ENCODE measurements at regions not wholly inside any gene's neighbourhood (a gene's known extent, or its start where the extent isn't known, plus 50 kb on each side); places are given as distances from the start of the nearest gene placed in this dataset.
"Not testable (repeated sequence)": the region's sequence is repeated elsewhere in the genome, so short reads cannot be mapped to it uniquely, and the experiment has no call there.

GRCh38 chr12:9543341-9543740, 64.4 kb downstream of the KLRB1 start:
- not testable (repeated sequence) for H3K27me3 Mint-ChIP-seq (ENCODE audit: low read depth); H3K4me3 Mint-ChIP-seq

DNA sequence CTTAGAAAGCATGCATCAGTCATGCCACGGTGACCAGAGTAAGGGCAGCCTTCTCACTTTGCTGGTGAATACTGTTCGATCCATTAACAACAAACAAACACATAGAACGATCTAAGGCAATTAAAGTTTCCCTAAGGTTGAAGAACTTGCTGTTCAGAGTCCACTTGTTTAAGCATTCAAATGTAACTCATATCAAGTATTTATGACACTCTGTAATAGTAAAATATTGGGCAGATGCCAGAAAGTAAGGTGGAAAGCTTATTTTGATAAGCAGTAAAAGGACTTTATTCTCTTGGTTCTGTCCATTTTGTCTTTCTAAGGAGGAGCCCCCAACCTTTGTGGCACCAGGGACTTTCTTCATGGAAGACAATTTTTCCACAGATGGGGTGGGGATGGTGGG, 64.9 kb downstream of the KLRB1 start:
- not testable (repeated sequence) for H3K9me3 Mint-ChIP-seq

More at GRCh38 chr12:9543341-9543740, 64.4 kb downstream of the KLRB1 start:
- not testable (repeated sequence) for H3K9me3 Mint-ChIP-seq; H3K36me3 Mint-ChIP-seq; DNase-seq (ENCODE audit: low spot score in 2 of 2, unreplicated experiment in 2 of 2); H3K27ac Mint-ChIP-seq
- H3K4me1 Mint-ChIP-seq: peaks cover 12% of the 10 kb centered on the region

GRCh38 chr12:9515925-9516324, 91.8 kb downstream of the KLRB1 start:
- H3K27me3 Mint-ChIP-seq (ENCODE audit: low read depth); H3K9me3 Mint-ChIP-seq; H3K27ac Mint-ChIP-seq; H3K36me3 Mint-ChIP-seq; DNase-seq (ENCODE audit: low spot score in 2 of 2, unreplicated experiment in 2 of 2); H3K4me1 Mint-ChIP-seq; H3K4me3 Mint-ChIP-seq: not testable (repeated sequence)

More for the DNA sequence above, 64.9 kb downstream of the KLRB1 start:
- H3K27me3 Mint-ChIP-seq (ENCODE audit: low read depth); H3K4me3 Mint-ChIP-seq; H3K36me3 Mint-ChIP-seq; DNase-seq (ENCODE audit: low spot score in 2 of 2, unreplicated experiment in 2 of 2); H3K27ac Mint-ChIP-seq: not testable (repeated sequence)
- H3K4me1 Mint-ChIP-seq: peaks cover 12% of the 10 kb centered on the region

- H3K27me3 Mint-ChIP-seq (ENCODE audit: low read depth); H3K36me3 Mint-ChIP-seq; H3K27ac Mint-ChIP-seq; DNase-seq (ENCODE audit: low spot score in 2 of 2, unreplicated experiment in 2 of 2); H3K9me3 Mint-ChIP-seq; H3K4me1 Mint-ChIP-seq; H3K4me3 Mint-ChIP-seq: not testable (repeated sequence)
Measured at GRCh38 chr12:9512695-9513094, 95.0 kb downstream of the KLRB1 start.

GRCh38 chr12:9510392-9511011, 97.2 kb downstream of the KLRB1 start:
- DNase-seq (ENCODE audit: low spot score in 2 of 2, unreplicated experiment in 2 of 2); H3K9me3 Mint-ChIP-seq; H3K4me3 Mint-ChIP-seq; H3K4me1 Mint-ChIP-seq; H3K27me3 Mint-ChIP-seq (ENCODE audit: low read depth); H3K36me3 Mint-ChIP-seq; H3K27ac Mint-ChIP-seq: not testable (repeated sequence)

DNA sequence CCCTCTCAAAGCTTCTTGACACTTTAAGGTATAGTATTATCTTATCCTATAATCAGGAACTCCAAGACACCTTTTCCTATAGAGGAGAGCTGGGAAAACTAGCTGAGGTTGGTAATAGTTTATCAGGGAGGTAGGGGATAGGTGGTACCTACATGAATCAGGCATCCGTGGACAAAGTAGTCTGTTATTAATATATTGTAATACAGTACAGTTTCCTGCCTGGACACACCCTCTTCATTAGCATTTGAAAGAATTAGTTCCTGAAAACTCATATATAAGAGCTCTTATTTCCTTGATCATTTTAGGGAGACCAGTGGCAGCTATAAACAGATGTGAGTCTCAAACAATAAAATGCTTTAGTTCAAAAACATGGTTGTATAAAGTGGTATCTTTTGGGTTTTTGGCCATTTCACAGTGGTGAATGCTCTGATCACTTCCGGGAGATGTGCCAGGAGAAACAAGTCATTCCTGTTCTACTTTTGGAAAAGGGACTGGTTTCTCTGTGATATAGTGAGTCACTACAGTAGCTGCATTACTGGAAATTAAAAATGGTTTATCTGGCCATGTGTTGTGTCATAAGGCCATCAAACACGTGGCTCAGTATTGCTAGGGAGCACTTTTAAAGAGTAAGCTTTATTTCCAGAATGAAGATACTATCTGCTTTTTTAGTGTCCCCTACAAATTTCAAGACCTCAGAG, 98.1 kb downstream of the KLRB1 start:
- no peak for DNase-seq (ENCODE audit: low spot score in 2 of 2, unreplicated experiment in 2 of 2)
- Mint-ChIP-seq H3K27ac (no peak overlapping the region), H3K9me3 (no peaks in the 10 kb centered on the region), H3K4me3 (no peak overlapping the region), H3K27me3 (ENCODE audit: low read depth) (no peaks in the 10 kb centered on the region), H3K4me1 (no peaks in the 10 kb centered on the region), H3K36me3 (no peaks in the 10 kb centered on the region)
- TF ChIP-seq CTCF (IDR thresholded peaks at IDR 0.05; ENCODE audit: unreplicated experiment): no peak

DNA sequence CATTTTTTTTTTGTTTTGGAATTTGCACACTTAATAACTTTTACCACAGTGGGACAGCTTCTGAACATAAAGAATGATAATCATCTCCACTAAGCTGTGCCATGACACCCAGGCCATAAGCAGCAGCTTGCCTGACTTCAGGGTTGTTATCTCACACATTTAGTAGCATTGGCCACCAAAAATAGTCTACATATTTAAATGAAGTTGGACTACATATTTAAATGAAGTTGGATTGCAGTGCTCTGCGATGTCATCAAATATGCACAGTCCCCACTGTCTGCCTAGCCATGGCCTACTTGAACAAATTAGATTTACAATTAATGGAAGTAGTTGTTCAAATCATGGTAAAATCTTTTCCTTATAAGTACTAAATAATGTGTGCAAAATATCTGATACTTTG, 101.0 kb downstream of the KLRB1 start:
- Mint-ChIP-seq H3K27me3 (ENCODE audit: low read depth) (no peaks in the 10 kb centered on the region), H3K27ac (no peak overlapping the region), H3K4me1 (no peaks in the 10 kb centered on the region), H3K9me3 (no peaks in the 10 kb centered on the region), H3K36me3 (no peaks in the 10 kb centered on the region), H3K4me3 (no peak overlapping the region)
- no peak for TF ChIP-seq CTCF (IDR thresholded peaks at IDR 0.05; ENCODE audit: unreplicated experiment)
- no peak for DNase-seq (ENCODE audit: low spot score in 2 of 2, unreplicated experiment in 2 of 2)

DNA sequence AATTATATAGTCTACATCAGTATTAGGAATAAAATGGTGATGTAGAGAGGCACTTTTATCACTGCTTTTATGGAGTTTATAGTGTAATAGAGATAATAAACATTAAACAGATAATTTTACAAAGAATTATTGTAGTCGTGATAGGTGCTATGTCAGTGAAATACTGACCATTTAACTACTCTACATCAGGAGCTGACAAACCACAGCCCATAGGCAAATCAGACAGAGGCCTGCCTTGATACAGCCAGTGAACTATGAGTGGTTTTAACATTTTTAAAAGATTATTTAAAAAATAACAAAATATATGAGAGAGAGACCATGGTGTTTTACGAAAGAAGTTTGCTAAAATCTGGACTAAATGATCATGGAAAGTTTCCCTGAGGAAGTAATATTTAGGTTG, 104.3 kb downstream of the KLRB1 start:
- H3K27me3 Mint-ChIP-seq (ENCODE audit: low read depth); H3K4me1 Mint-ChIP-seq; H3K9me3 Mint-ChIP-seq; H3K4me3 Mint-ChIP-seq; H3K36me3 Mint-ChIP-seq; H3K27ac Mint-ChIP-seq; DNase-seq (ENCODE audit: low spot score in 2 of 2, unreplicated experiment in 2 of 2): not testable (repeated sequence)

- not testable (repeated sequence) for H3K9me3 Mint-ChIP-seq; H3K36me3 Mint-ChIP-seq; H3K27me3 Mint-ChIP-seq (ENCODE audit: low read depth); H3K4me3 Mint-ChIP-seq; DNase-seq (ENCODE audit: low spot score in 2 of 2, unreplicated experiment in 2 of 2); H3K4me1 Mint-ChIP-seq; H3K27ac Mint-ChIP-seq
Measured at GRCh38 chr12:9502845-9503244, 104.9 kb downstream of the KLRB1 start.

DNA sequence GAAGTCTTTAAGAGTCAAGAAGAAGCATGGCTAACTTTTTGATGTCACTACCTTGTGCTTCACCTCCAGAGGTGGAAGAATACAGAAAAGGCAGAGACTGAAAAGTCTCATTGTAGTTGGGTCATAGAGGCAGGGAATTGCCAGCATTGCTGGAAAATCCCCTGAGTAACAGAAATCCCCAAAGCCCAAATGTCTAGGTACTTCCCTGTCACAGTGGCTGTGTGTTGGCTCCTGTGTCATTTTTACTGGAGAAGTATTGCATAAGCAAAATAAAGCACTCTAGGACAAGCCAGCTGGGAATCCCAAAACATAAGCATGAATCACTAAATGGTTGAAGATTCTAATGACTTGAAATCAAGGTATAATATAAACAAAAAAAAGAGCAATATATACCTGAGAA, 114.4 kb downstream of the KLRB1 start:
- not testable (repeated sequence) for H3K27me3 Mint-ChIP-seq (ENCODE audit: low read depth); DNase-seq (ENCODE audit: low spot score in 2 of 2, unreplicated experiment in 2 of 2); H3K9me3 Mint-ChIP-seq; H3K4me3 Mint-ChIP-seq; H3K4me1 Mint-ChIP-seq; H3K36me3 Mint-ChIP-seq; H3K27ac Mint-ChIP-seq

DNA sequence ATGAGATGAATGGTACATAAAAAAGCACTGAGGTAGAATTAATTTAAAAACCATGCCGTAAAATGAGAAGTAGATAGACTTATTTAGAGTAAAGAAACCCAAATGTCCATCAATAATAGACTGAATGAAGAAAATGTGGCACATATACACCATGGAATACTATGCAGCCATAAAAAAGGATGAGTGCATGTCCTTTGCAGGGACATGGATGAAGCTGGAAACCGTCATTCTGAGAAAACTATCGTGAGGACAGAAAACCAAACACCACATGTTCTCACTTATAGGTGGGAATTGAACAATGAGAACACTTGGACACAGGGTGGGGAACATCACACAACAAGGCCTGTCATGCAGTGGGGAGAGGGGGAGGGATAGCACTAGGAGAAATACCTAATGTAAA, 126.4 kb downstream of the KLRB1 start:
- DNase-seq (ENCODE audit: low spot score in 2 of 2, unreplicated experiment in 2 of 2); H3K27ac Mint-ChIP-seq; H3K27me3 Mint-ChIP-seq (ENCODE audit: low read depth); H3K4me3 Mint-ChIP-seq; H3K4me1 Mint-ChIP-seq; H3K36me3 Mint-ChIP-seq; H3K9me3 Mint-ChIP-seq: not testable (repeated sequence)

DNA sequence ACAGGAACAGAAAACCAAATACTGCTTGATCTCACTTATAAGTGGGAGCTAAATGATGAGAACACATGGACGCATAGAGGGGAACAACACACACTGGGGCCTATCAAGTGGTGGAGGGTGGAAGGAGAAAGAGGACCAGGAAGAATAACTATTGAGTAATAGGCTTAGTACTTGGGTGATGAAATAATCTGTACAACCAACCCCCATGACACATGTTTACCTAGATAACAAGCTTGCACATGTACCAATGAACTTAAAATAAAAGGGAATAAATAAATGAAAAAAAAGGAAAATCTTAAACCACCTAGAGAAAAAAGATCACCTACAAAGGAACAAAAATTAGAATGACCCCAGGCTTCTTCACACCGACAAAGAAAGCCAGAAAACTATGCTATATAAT, 133.5 kb downstream of the KLRB1 start:
- not testable (repeated sequence) for H3K4me1 Mint-ChIP-seq; H3K27me3 Mint-ChIP-seq (ENCODE audit: low read depth); H3K4me3 Mint-ChIP-seq; H3K27ac Mint-ChIP-seq; H3K9me3 Mint-ChIP-seq; DNase-seq (ENCODE audit: low spot score in 2 of 2, unreplicated experiment in 2 of 2); H3K36me3 Mint-ChIP-seq

All from mesothelial cell of epicardium (in vitro differentiated cells).